A549 (cell line): ENCODE measurements at regions not wholly inside any gene's neighbourhood (a gene's known extent, or its start where the extent isn't known, plus 50 kb on each side); places are given as distances from the start of the nearest gene placed in this dataset.

Source experiments
- ATAC-seq, 2 experiments: fragments of 200-7000 bp in 1 of 2; fragments of >200 bp in 1 of 2; cut with Nextera tagmentation in 1 of 2; cut with Tn5 transposase in 1 of 2; 3 replicates each; pipeline versions ENCODE4 v1.8.0 to v1.9.1; 2018 to 2020; ENCODE audit warnings: mild to moderate bottlenecking in 1 of 2, moderate library complexity in 1 of 2
- CTCF ChIA-PET: fragments of 300-600 bp; sonication (Branson Sonifier 250); formaldehyde crosslinking; extraction: SDS; loops from one replicate; lab custom pipeline; 2021; ENCODE audit warnings: antibody characterized with exemption, inconsistent platforms; lab: Yijun Ruan, JAX
- POLR2A ChIA-PET: fragments of 350-600 bp; formaldehyde crosslinking; extraction: SDS; loops from one replicate; lab custom pipeline; 2021; ENCODE audit warnings: antibody characterized with exemption, inconsistent platforms; lab: Yijun Ruan, JAX
- DNase-seq, 2 experiments: peaks; one replicate each; pipeline versions ENCODE4 v3.0.0 to v3.0.0-alpha.2; 2011 to 2016; ENCODE audit warnings: low read depth in 1 of 2, low spot score in 1 of 2
- FAIRE-seq: peaks from 2 replicates; lab custom pipeline; 2011; peaks lifted over from hg19 to GRCh38; lab: Jason Lieb, UNC
- H3K27ac ChIP-seq, 2 experiments: fragments of >200 bp; sonication (Bioruptor Twin); formaldehyde crosslinking; 3 replicates each; pipeline ENCODE4 v1.5.1; 2016 to 2017
- H3K4me1 ChIP-seq: fragments of >200 bp; sonication (Bioruptor Twin); formaldehyde crosslinking; 3 replicates; pipeline ENCODE4 v1.6.1; 2016
- H3K4me2 ChIP-seq: fragments of >200 bp; sonication (Bioruptor Twin); formaldehyde crosslinking; 3 replicates; pipeline ENCODE4 v1.6.1; 2016
- H3K4me3 ChIP-seq: fragments of >200 bp; sonication (Bioruptor Twin); formaldehyde crosslinking; 3 replicates; pipeline ENCODE4 v1.5.1; 2016
- H3K9me3 ChIP-seq: fragments of >200 bp; sonication (Bioruptor Twin); formaldehyde crosslinking; 3 replicates; pipeline ENCODE4 v1.6.1; 2016
- ATOH8 ChIP-seq: fragments of 250-450 bp; sonication (Bioruptor Pico); IDR thresholded peaks from 2 replicates; pipeline ENCODE4 v1.5.0; 2020; ENCODE audit warnings: low read depth, mild to moderate bottlenecking, moderate library complexity
- CBX2 ChIP-seq: fragments of 200-600 bp; sonication (generic); IDR thresholded peaks from 2 replicates; pipeline ENCODE4 v1.6.1; 2016; ENCODE audit warnings: low read depth, mild to moderate bottlenecking, borderline replicate concordance
- CBX8 ChIP-seq: fragments of 200-600 bp; sonication (generic); IDR thresholded peaks from 2 replicates; pipeline ENCODE4 v1.6.1; 2016
- CEBPB ChIP-seq, 2 experiments: fragments of >200 bp in 1 of 2; sonication (Bioruptor Twin) in 1 of 2; formaldehyde crosslinking in 1 of 2; IDR thresholded peaks; 2 replicates each; pipeline ENCODE4 v1.6.1; 2012 to 2016
- CHD2 ChIP-seq: fragments of 150-350 bp; IDR thresholded peaks from 2 replicates; pipeline ENCODE4 v1.6.1; 2014; ENCODE audit warnings: low read length; ENCODE audit not compliant: partially characterized antibody
- CHD4 ChIP-seq: fragments of 200-600 bp; sonication (generic); IDR thresholded peaks from 2 replicates; pipeline ENCODE4 v1.6.1; 2016; ENCODE audit warnings: antibody characterized with exemption, mild to moderate bottlenecking, borderline replicate concordance
- E2F6 ChIP-seq: IDR thresholded peaks from 2 replicates; pipeline ENCODE4 v1.6.1; 2012; ENCODE audit warnings: low read depth, borderline replicate concordance
- ESRRA ChIP-seq: fragments of 150-350 bp; IDR thresholded peaks from 2 replicates; pipeline ENCODE4 v1.6.1; 2014; ENCODE audit warnings: mild to moderate bottlenecking, low read length, borderline replicate concordance
- FOXS1 ChIP-seq: fragments of 250-450 bp; sonication (Bioruptor Pico); IDR thresholded peaks from 2 replicates; pipeline ENCODE4 v1.5.0; 2020; ENCODE audit warnings: mild to moderate bottlenecking, moderate library complexity
- HEYL ChIP-seq: fragments of 250-450 bp; sonication (Bioruptor Pico); IDR thresholded peaks from 2 replicates; pipeline ENCODE4 v1.8.0; 2021; ENCODE audit warnings: mild to moderate bottlenecking, moderate library complexity
- HOXA7 ChIP-seq: fragments of 250-450 bp; sonication (Bioruptor Pico); IDR thresholded peaks from 2 replicates; pipeline ENCODE4 v1.5.0; 2020; ENCODE audit warnings: mild to moderate bottlenecking, moderate library complexity
- HOXB5 ChIP-seq: fragments of 250-450 bp; sonication (Bioruptor Pico); IDR thresholded peaks from 2 replicates; pipeline ENCODE4 v1.5.0; 2020; ENCODE audit warnings: mild to moderate bottlenecking, moderate library complexity
- JUNB ChIP-seq: fragments of >200 bp; sonication (Bioruptor Twin); formaldehyde crosslinking; IDR thresholded peaks from 2 replicates; pipeline ENCODE4 v1.6.1; 2016
- KDM1A ChIP-seq: fragments of 200-600 bp; sonication (generic); IDR thresholded peaks from 2 replicates; pipeline ENCODE4 v1.6.1; 2016; ENCODE audit warnings: low read depth, mild to moderate bottlenecking
- MYC ChIP-seq: IDR thresholded peaks from 2 replicates; pipeline ENCODE4 v1.6.1; 2012; ENCODE audit warnings: mild to moderate bottlenecking, inconsistent platforms, low read length, improper control_type of control experiment, borderline replicate concordance
- NPAS2 ChIP-seq: fragments of 250-450 bp; sonication (Bioruptor Pico); IDR thresholded peaks from 2 replicates; pipeline ENCODE4 v1.8.0; 2022; ENCODE audit warnings: mild to moderate bottlenecking, moderate library complexity, borderline replicate concordance
- NR3C1 ChIP-seq: fragments of >200 bp; sonication (Bioruptor Twin); formaldehyde crosslinking; IDR thresholded peaks from 3 replicates; pipeline ENCODE4 v1.6.1; 2017
- PBX3 ChIP-seq: IDR thresholded peaks from 2 replicates; pipeline ENCODE4 v1.6.1; 2012
- POLR2A ChIP-seq: IDR thresholded peaks from 2 replicates; pipeline ENCODE4 v1.6.1; 2012; ENCODE audit warnings: mild to moderate bottlenecking, low read length
- RAD21 ChIP-seq, 2 experiments: fragments of >200 bp in 1 of 2; sonication (Bioruptor Twin) in 1 of 2; formaldehyde crosslinking in 1 of 2; IDR thresholded peaks in 1 of 2; conservative IDR thresholded peaks in 1 of 2; 2 replicates in 1 of 2; 3 replicates in 1 of 2; pipeline ENCODE4 v1.6.1; 2012 to 2018; ENCODE audit warnings: inconsistent platforms in 1 of 2
- RARB ChIP-seq: fragments of 250-450 bp; sonication (Bioruptor Pico); IDR thresholded peaks from 2 replicates; pipeline ENCODE4 v1.8.0; 2021; ENCODE audit warnings: mild to moderate bottlenecking, moderate library complexity
- RCOR1 ChIP-seq: fragments of 150-350 bp; IDR thresholded peaks from 2 replicates; pipeline ENCODE4 v1.6.1; 2014; ENCODE audit warnings: antibody characterized with exemption, low read length, low read depth
- REST ChIP-seq: fragments of 200-600 bp; sonication (generic); IDR thresholded peaks from 2 replicates; pipeline ENCODE4 v1.6.1; 2016; ENCODE audit warnings: antibody characterized with exemption, mild to moderate bottlenecking, moderate library complexity
- SMC3 ChIP-seq: fragments of >200 bp; sonication (Bioruptor Twin); formaldehyde crosslinking; IDR thresholded peaks from 3 replicates; pipeline ENCODE4 v1.6.1; 2018; ENCODE audit warnings: inconsistent platforms
- SREBF2 ChIP-seq: fragments of 450-650 bp; IDR thresholded peaks from 2 replicates; pipeline ENCODE4 v1.6.1; 2014; ENCODE audit warnings: mild to moderate bottlenecking, moderate library complexity
- TP53 ChIP-seq: fragments of 250-450 bp; sonication (Bioruptor Pico); IDR thresholded peaks from 2 replicates; pipeline ENCODE4 v1.5.0; 2021; ENCODE audit warnings: mild to moderate bottlenecking, moderate library complexity
- ZC3H11A ChIP-seq: fragments of 450-650 bp; IDR thresholded peaks from 2 replicates; pipeline ENCODE4 v1.6.1; 2014; ENCODE audit warnings: antibody characterized with exemption, mild to moderate bottlenecking
- ZNF302 ChIP-seq: fragments of 250-450 bp; sonication (Bioruptor Pico); IDR thresholded peaks from 2 replicates; pipeline ENCODE4 v1.9.0; 2021; ENCODE audit warnings: inconsistent platforms, mild to moderate bottlenecking, moderate library complexity
- WGBS: methylation state at CpG from one replicate; pipeline ENCODE4 v1.1.6; 2017; ENCODE audit errors: missing lambda C conversion rate; 5-methylcytosine and 5-hydroxymethylcytosine counted together

GRCh38 chr10:4099202-4099601 is 314.2 kb upstream of the KLF6 start:
- no peaks in the 10 kb centered on the region for H3K4me1 ChIP-seq
- H3K4me3 ChIP-seq = no peak overlapping the region
- no peak overlapping the region for H3K4me2 ChIP-seq
- CTCF ChIA-PET = interaction anchor here (0.6 kb wide), 1 partner anchor 29 kb away, joined by 3 read pairs; no protein-coding TSS in a partner anchor
- no peak overlapping the region for H3K27ac ChIP-seq
- no peak for FAIRE-seq
- TF ChIP-seq ZNF302 (CRISPR knock-in tag) (no peak), CBX2 (no peak), RCOR1 (no peak), CEBPB (IDR thresholded peaks at IDR 0.05) (no peak), HEYL (CRISPR knock-in tag) (no peak), NR3C1 (no peak), CBX8 (no peak), CHD2 (no peak)
- TF ChIP-seq, all 56 proteins: peak for 0
- DNase-seq (no peak), ATAC-seq (no peak)
- no peaks in the 10 kb centered on the region for H3K9me3 ChIP-seq
- POLR2A ChIA-PET = no interaction called here

GRCh38 chr10:4095166-4095917 is 310.3 kb upstream of the KLF6 start:
- Histone ChIP-seq H3K4me1 (no peaks in the 10 kb centered on the region), H3K4me3 (no peak overlapping the region), H3K4me2 (no peak overlapping the region), H3K9me3 (no peaks in the 10 kb centered on the region), H3K27ac (no peak overlapping the region)
- ChIA-PET POLR2A (no interaction called here), CTCF (interaction anchor here (0.6 to 1.4 kb wide), 2 partner anchors 12 to 44 kb away, joined by 3 read pairs; no protein-coding TSS in a partner anchor)
- DNase-seq (no peak), FAIRE-seq (no peak), ATAC-seq (no peak)
- WGBS = 56% methylated on average over 6 of the region's 6 CpGs
- TF ChIP-seq KDM1A (no peak), SREBF2 (no peak), RAD21 (conservative IDR thresholded peaks at IDR 0.05 in 1 of 2, IDR thresholded peaks at IDR 0.05 in 1 of 2) (no peak), POLR2A (no peak), CHD4 (no peak), MYC (no peak), FOXS1 (no peak), HOXA7 (CRISPR knock-in tag) (no peak), TP53 (no peak), ESRRA (no peak), E2F6 (no peak)

GRCh38 chr10:4094751-4095150 is 309.7 kb upstream of the KLF6 start:
- 85% methylated on average over 2 of the region's 2 CpGs for WGBS
- ATAC-seq = no peak
- H3K4me1 ChIP-seq = no peaks in the 10 kb centered on the region
- H3K4me2 ChIP-seq = no peak overlapping the region
- FAIRE-seq = no peak
- H3K9me3 ChIP-seq = no peaks in the 10 kb centered on the region
- TF ChIP-seq ZC3H11A (no peak), CBX8 (no peak), MYC (no peak), HOXB5 (CRISPR knock-in tag) (no peak), NR3C1 (no peak), TP53 (no peak), PBX3 (no peak), SREBF2 (no peak), SMC3 (no peak), NPAS2 (no peak), REST (no peak), JUNB (no peak), ATOH8 (CRISPR knock-in tag) (no peak), ESRRA (no peak), CBX2 (no peak), RARB (no peak)
- H3K4me3 ChIP-seq = no peak overlapping the region
- no peak overlapping the region for H3K27ac ChIP-seq
- POLR2A ChIA-PET = no interaction called here
- CTCF ChIA-PET = interaction anchor here (1.4 to 1.8 kb wide), 2 partner anchors 11 to 13 kb away, joined by 3 to 5 read pairs; no protein-coding TSS in a partner anchor
- no peak for DNase-seq
